Astrocyte (in vitro differentiated cells and primary cell): ENCODE measurements at regions not wholly inside any gene's neighbourhood (a gene's known extent, or its start where the extent isn't known, plus 50 kb on each side); places are given as distances from the start of the nearest gene placed in this dataset.

Experiments
- DNase-seq: peaks from one replicate; pipeline ENCODE4 v3.0.0-alpha.2; 2010; ENCODE audit warnings: low read depth
- FAIRE-seq: peaks from 2 replicates; lab custom pipeline; 2011; peaks lifted over from hg19 to GRCh38; lab: Jason Lieb, UNC
- H2AFZ ChIP-seq: 2 replicates; pipeline ENCODE4 v1.6.0; 2012; ENCODE audit warnings: low read depth, low read length, inconsistent platforms
- H3K27ac ChIP-seq: 2 replicates; pipeline ENCODE4 v1.5.1; 2011; ENCODE audit warnings: low read depth, low read length, inconsistent platforms
- H3K27me3 ChIP-seq: 2 replicates; pipeline ENCODE4 v1.6.0; 2011; ENCODE audit warnings: low read length, inconsistent platforms; ENCODE audit not compliant: insufficient read depth
- H3K36me3 ChIP-seq: 2 replicates; pipeline ENCODE4 v1.5.1; 2011; ENCODE audit warnings: low read length, inconsistent platforms; ENCODE audit not compliant: insufficient read depth
- H3K4me1 ChIP-seq: 2 replicates; pipeline ENCODE4 v1.5.1; 2011; ENCODE audit warnings: low read length, inconsistent platforms; ENCODE audit not compliant: insufficient read depth
- H3K4me2 ChIP-seq: 2 replicates; pipeline ENCODE4 v1.6.0; 2012; ENCODE audit warnings: low read length, inconsistent platforms
- H3K4me3 ChIP-seq: 2 replicates; pipeline ENCODE4 v1.5.1; 2011; ENCODE audit warnings: low read depth, mild to moderate bottlenecking, low read length, inconsistent platforms; ENCODE audit not compliant: insufficient read depth
- H3K79me2 ChIP-seq: 2 replicates; pipeline ENCODE4 v1.6.0; 2012; ENCODE audit warnings: mild to moderate bottlenecking, low read length, inconsistent platforms; ENCODE audit not compliant: insufficient read depth
- H3K9ac ChIP-seq: 2 replicates; pipeline ENCODE4 v1.6.0; 2012; ENCODE audit warnings: mild to moderate bottlenecking, low read length, inconsistent platforms
- H3K9me3 ChIP-seq: 2 replicates; pipeline ENCODE4 v1.5.1; 2012; ENCODE audit warnings: low read depth, mild to moderate bottlenecking, low read length, inconsistent platforms; ENCODE audit not compliant: insufficient read depth
- H4K20me1 ChIP-seq: 2 replicates; pipeline ENCODE4 v1.6.0; 2012; ENCODE audit warnings: low read length, inconsistent platforms; ENCODE audit not compliant: insufficient read depth
- H3K27ac Mint-ChIP-seq: one replicate; pipeline ENCODE4 v1.8.0; 2021; ENCODE audit warnings: mild to moderate bottlenecking, mixed read lengths; ENCODE audit not compliant: unreplicated experiment
- H3K27me3 Mint-ChIP-seq: one replicate; pipeline ENCODE4 v1.8.0; 2021; ENCODE audit warnings: low read depth, mixed read lengths; ENCODE audit not compliant: unreplicated experiment
- H3K36me3 Mint-ChIP-seq: one replicate; pipeline ENCODE4 v1.8.0; 2021; ENCODE audit warnings: low read depth, mixed read lengths; ENCODE audit not compliant: unreplicated experiment
- H3K4me1 Mint-ChIP-seq: one replicate; pipeline ENCODE4 v1.8.0; 2021; ENCODE audit warnings: low read depth, mixed read lengths; ENCODE audit not compliant: unreplicated experiment
- H3K4me3 Mint-ChIP-seq: one replicate; pipeline ENCODE4 v1.8.0; 2021; ENCODE audit warnings: mild to moderate bottlenecking, moderate library complexity, mixed read lengths; ENCODE audit not compliant: unreplicated experiment
- H3K9me3 Mint-ChIP-seq: one replicate; pipeline ENCODE4 v1.8.0; 2021; ENCODE audit warnings: mild to moderate bottlenecking, mixed read lengths; ENCODE audit not compliant: unreplicated experiment
- CTCF ChIP-seq: IDR thresholded peaks from 2 replicates; pipeline ENCODE4 v1.5.1; 2011; ENCODE audit warnings: low read depth, mild to moderate bottlenecking, inconsistent platforms, low read length, moderate library complexity; ENCODE audit not compliant: insufficient read depth
- EZH2 ChIP-seq: IDR thresholded peaks from 2 replicates; pipeline ENCODE4 v1.6.1; 2012; ENCODE audit warnings: mild to moderate bottlenecking, low read length, inconsistent platforms; ENCODE audit not compliant: insufficient read depth

- peaks cover 9% of the 10 kb centered on the region for H3K9me3 Mint-ChIP-seq
- no peak overlapping the region for H3K27ac Mint-ChIP-seq
- Histone ChIP-seq H2AFZ (no peak overlapping the region), H3K27me3 (no peaks in the 10 kb centered on the region), H4K20me1 (no peaks in the 10 kb centered on the region), H3K9me3 (no peaks in the 10 kb centered on the region), H3K9ac (no peak overlapping the region), H3K27ac (no peak overlapping the region), H3K4me3 (no peak overlapping the region), H3K36me3 (no peaks in the 10 kb centered on the region), H3K79me2 (no peaks in the 10 kb centered on the region), H3K4me2 (no peak overlapping the region), H3K4me1 (no peaks in the 10 kb centered on the region)
- FAIRE-seq (no peak), DNase-seq (no peak)
- H3K4me3 Mint-ChIP-seq = no peak overlapping the region
- peaks cover 4% of the 10 kb centered on the region for H3K27me3 Mint-ChIP-seq
- TF ChIP-seq CTCF (no peak), EZH2 (no peak)
- no peaks in the 10 kb centered on the region for H3K4me1 Mint-ChIP-seq
- H3K36me3 Mint-ChIP-seq = no peaks in the 10 kb centered on the region
Measured at GRCh38 chr2:7673101-7673500, 755.9 kb downstream of the RNF144A start.

GRCh38 chr2:7673853-7674252 is 756.6 kb downstream of the RNF144A start:
- Histone ChIP-seq H2AFZ (no peak overlapping the region), H3K27ac (no peak overlapping the region), H4K20me1 (no peaks in the 10 kb centered on the region), H3K79me2 (no peaks in the 10 kb centered on the region), H3K36me3 (no peaks in the 10 kb centered on the region), H3K9me3 (no peaks in the 10 kb centered on the region), H3K9ac (no peak overlapping the region), H3K4me3 (no peak overlapping the region), H3K4me2 (no peak overlapping the region), H3K27me3 (no peaks in the 10 kb centered on the region), H3K4me1 (no peaks in the 10 kb centered on the region)
- no peaks in the 10 kb centered on the region for H3K4me1 Mint-ChIP-seq
- no peaks in the 10 kb centered on the region for H3K36me3 Mint-ChIP-seq
- peak; percentile 69 for DNase-seq
- no peak overlapping the region for H3K27ac Mint-ChIP-seq
- H3K27me3 Mint-ChIP-seq = peaks cover 4% of the 10 kb centered on the region
- peaks cover 9% of the 10 kb centered on the region for H3K9me3 Mint-ChIP-seq
- no peak for TF ChIP-seq CTCF
- TF ChIP-seq EZH2 = no peak
- FAIRE-seq = peak; percentile 45
- no peak overlapping the region for H3K4me3 Mint-ChIP-seq

GRCh38 chr2:7674606-7675005 is 757.4 kb downstream of the RNF144A start:
- no peaks in the 10 kb centered on the region for H3K27me3 ChIP-seq
- H3K27ac ChIP-seq = no peak overlapping the region
- no peaks in the 10 kb centered on the region for H3K4me1 Mint-ChIP-seq
- no peaks in the 10 kb centered on the region for H3K36me3 ChIP-seq
- H3K4me3 Mint-ChIP-seq = no peak overlapping the region
- TF ChIP-seq EZH2 = no peak
- no peak for TF ChIP-seq CTCF
- DNase-seq (no peak), FAIRE-seq (no peak)
- no peaks in the 10 kb centered on the region for H3K4me1 ChIP-seq
- no peak overlapping the region for H3K4me2 ChIP-seq
- peaks cover 4% of the 10 kb centered on the region for H3K27me3 Mint-ChIP-seq
- H3K79me2 ChIP-seq = no peaks in the 10 kb centered on the region
- no peak overlapping the region for H3K4me3 ChIP-seq
- H3K36me3 Mint-ChIP-seq = no peaks in the 10 kb centered on the region
- no peaks in the 10 kb centered on the region for H3K9me3 ChIP-seq
- H4K20me1 ChIP-seq = no peaks in the 10 kb centered on the region
- peaks cover 9% of the 10 kb centered on the region for H3K9me3 Mint-ChIP-seq
- no peak overlapping the region for H3K9ac ChIP-seq
- no peak overlapping the region for H3K27ac Mint-ChIP-seq
- no peak overlapping the region for H2AFZ ChIP-seq
